Fibroblast of mammary gland (primary cell): ENCODE measurements at regions not wholly inside any gene's neighbourhood (a gene's known extent, or its start where the extent isn't known, plus 50 kb on each side); places are given as distances from the start of the nearest gene placed in this dataset.
"Not testable (repeated sequence)": the region's sequence is repeated elsewhere in the genome, so short reads cannot be mapped to it uniquely, and the experiment has no call there.

Experiments used
- DNase-seq: peaks from one replicate; pipeline ENCODE4 v3.0.0-alpha.2; 2010; ENCODE audit warnings: low read depth
- H3K4me3 ChIP-seq: 2 replicates; pipeline ENCODE4 v1.5.1; 2011; ENCODE audit warnings: low read depth, mild to moderate bottlenecking, low read length, moderate library complexity; ENCODE audit not compliant: control insufficient read depth
- TF ChIP-seq, protein P1 (sequence below): conservative IDR thresholded peaks from 2 replicates; pipeline ENCODE4 v1.5.1; 2011; ENCODE audit warnings: low read depth, low read length, inconsistent platforms; ENCODE audit not compliant: control insufficient read depth, insufficient read depth

DNA sequence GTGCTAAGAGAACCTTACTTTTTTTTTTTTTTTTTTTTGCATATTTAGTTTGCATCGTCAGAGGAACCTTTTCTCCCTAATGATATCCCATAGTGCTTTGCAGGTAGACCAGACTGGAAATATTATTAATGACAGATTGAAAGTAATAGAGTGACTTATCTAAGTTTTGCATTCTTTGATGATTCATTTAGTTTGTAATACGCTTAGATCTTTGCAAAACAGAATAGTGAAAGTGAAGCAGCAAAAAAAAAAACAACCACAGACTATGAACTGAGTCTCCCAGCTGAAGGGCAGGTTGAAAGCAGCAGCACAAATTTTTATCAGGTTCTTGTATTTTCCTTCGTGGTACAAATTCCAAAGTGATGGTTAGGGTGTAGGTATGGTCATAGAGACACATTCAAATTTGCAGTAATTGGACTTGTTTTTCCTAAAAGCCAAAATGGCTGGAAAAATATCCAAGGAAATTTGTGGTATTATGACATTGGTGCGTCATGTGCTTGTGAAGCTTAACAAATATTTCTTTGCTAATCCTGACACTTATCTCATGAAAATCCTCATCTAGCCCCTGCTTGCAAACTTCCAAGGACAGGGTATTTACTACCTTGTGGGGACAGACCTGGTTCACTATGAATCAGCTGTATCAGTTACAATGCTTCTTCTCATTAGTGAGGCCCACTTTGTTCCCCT, 81.8 kb upstream of the CREB5 start:
- peak; percentile 62 for DNase-seq
- no peak overlapping the region for H3K4me3 ChIP-seq
- TF ChIP-seq, protein P1, sequence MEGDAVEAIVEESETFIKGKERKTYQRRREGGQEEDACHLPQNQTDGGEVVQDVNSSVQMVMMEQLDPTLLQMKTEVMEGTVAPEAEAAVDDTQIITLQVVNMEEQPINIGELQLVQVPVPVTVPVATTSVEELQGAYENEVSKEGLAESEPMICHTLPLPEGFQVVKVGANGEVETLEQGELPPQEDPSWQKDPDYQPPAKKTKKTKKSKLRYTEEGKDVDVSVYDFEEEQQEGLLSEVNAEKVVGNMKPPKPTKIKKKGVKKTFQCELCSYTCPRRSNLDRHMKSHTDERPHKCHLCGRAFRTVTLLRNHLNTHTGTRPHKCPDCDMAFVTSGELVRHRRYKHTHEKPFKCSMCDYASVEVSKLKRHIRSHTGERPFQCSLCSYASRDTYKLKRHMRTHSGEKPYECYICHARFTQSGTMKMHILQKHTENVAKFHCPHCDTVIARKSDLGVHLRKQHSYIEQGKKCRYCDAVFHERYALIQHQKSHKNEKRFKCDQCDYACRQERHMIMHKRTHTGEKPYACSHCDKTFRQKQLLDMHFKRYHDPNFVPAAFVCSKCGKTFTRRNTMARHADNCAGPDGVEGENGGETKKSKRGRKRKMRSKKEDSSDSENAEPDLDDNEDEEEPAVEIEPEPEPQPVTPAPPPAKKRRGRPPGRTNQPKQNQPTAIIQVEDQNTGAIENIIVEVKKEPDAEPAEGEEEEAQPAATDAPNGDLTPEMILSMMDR = no peak

DNA sequence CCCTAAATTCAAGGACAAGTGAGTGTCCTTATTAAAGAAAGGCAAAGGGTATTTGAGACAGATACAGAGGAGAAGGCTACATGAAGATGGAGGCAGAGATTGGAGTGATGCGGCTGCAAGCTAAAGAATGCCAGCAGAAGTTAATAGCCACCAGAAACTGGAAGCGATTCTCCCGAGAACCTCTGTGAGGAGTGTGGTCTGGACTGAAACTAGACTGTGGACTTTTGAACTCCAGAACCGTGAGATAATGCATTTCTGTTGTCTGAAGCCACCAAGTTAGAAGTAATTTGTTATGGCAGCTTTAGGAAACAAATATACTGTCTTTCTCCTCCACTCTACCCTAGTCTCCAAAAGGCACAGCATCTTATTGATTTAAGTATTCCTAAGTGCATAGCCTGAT, 80.3 kb upstream of the CREB5 start:
- no peak overlapping the region for H3K4me3 ChIP-seq
- no peak for DNase-seq
- TF ChIP-seq, protein P1 = no peak

DNA sequence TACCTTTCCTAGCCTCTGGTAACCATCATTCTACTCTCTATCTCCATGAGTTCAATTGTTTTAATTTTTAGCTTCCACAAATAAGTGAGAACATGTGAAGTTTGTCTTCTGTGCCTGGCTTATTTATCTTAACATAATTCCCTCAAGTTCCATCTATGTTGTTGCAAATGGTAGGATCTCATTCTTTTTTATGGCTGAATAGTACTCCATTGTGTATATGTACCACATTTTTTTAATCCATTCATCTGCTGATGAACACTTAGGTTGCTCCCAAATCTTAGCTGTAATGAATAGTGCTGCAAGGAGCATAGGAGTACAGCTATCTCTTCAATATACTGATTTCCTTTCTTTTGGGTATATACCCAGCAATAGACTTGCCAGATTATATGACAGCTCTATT, 78.8 kb upstream of the CREB5 start:
- DNase-seq, H3K4me3 ChIP-seq: not testable (repeated sequence)

DNA sequence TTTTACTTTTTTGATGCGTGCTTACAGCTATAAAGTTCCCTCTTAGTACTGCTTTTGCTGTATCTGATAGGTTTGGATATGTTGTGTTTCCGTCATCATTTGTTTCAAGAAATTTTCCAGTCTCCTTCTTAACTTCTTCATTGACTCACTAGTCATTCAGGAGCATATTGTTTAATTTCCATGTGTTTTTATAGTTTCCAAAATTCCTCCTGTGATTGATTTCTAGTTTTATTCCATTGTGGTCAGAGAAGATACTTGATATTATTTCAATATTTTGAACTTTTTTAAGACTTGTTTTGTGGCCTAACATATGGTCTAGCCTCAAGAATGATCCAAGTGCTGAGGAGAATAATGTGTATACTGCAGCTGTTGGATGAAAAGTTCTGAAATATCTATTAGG, 75.5 kb upstream of the CREB5 start:
- DNase-seq = no peak

DNA sequence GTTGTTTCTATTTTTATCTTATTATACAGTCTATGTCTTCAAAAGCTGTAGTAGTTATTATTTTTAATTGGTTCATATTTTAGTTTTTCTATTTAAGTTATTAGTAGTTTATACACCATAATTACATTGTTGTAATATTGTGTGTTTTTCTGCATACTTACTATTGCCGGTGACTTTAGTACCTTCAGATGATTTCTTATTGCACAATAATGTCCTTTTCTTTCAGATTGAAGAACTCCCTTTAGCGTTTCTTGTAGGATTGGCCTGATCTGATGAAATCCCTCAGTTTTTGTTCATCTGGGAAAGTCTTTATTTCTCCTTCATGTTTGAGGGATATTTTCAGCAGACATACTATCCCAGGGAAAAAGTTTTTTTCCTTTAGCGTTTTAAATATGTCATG, 74.3 kb upstream of the CREB5 start:
- no peak for DNase-seq
- TF ChIP-seq, protein P1 = no peak
- no peak overlapping the region for H3K4me3 ChIP-seq

More for the DNA sequence above, 75.5 kb upstream of the CREB5 start:
- TF ChIP-seq, protein P1 = no peak
- H3K4me3 ChIP-seq = no peak overlapping the region

DNA sequence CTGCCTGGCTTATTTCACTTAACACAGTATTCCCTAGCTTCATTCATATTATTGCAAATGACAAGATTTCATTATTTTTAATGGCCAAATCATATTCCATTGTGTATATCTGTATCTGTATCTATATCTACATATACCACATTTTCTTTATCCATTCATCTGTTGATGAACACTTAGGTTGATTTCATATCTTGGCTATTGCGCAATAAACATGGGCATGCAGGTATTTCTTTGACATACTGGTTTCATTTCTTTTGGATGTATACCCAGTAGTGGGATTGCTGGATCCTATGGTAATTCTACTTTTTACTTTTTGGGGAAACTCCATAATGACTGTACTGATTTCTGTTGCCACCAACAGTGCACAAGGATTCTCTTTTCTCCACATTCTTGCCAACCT, 68.9 kb upstream of the CREB5 start:
- DNase-seq = no peak
- TF ChIP-seq, protein P1 = no peak

DNA sequence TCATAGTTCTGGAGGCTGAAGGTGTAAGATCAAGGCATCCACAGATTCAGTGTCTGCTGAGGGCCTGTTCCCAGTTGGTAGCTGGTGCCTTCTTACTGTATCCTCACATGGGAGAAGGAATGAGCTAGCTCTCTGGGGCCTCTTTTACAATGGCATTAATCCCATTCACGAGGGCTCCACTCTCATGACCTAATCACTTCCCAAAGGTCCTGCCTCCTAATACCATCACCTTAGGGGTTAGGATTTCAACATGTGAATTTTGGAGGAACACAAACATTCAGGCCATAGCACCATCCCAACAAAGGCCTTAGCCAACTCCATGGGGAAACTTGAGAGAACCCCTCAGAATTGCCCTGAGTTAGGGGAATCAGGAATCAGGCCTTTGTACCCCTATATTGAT, 66.1 kb upstream of the CREB5 start:
- DNase-seq = peak; percentile 12
- TF ChIP-seq, protein P1 = no peak
- no peak overlapping the region for H3K4me3 ChIP-seq

More for the DNA sequence above, 68.9 kb upstream of the CREB5 start:
- no peak overlapping the region for H3K4me3 ChIP-seq
